Neuronal stem cell (in vitro differentiated cells): ENCODE measurements at regions not wholly inside any gene's neighbourhood (a gene's known extent, or its start where the extent isn't known, plus 50 kb on each side); places are given as distances from the start of the nearest gene placed in this dataset.

Experiments used
- DNase-seq: peaks from one replicate; pipeline ENCODE4 v3.0.0-alpha.2; 2013; ENCODE audit warnings: low spot score
- H2AFZ ChIP-seq: one replicate; pipeline ENCODE4 v1.6.1; 2013; ENCODE audit warnings: mild to moderate bottlenecking, low read length, inconsistent platforms
- H2AK5ac ChIP-seq: 2 replicates; pipeline ENCODE4 v1.6.1; 2013; ENCODE audit warnings: low read depth, mild to moderate bottlenecking, inconsistent platforms, low read length, moderate library complexity, mixed read lengths
- H2BK120ac ChIP-seq: 2 replicates; pipeline ENCODE4 v1.6.1; 2013; ENCODE audit warnings: low read depth, mild to moderate bottlenecking, inconsistent platforms, low read length, moderate library complexity, mixed read lengths
- H2BK12ac ChIP-seq: one replicate; pipeline ENCODE4 v1.6.1; 2013; ENCODE audit warnings: low read length, inconsistent platforms
- H2BK15ac ChIP-seq: 2 replicates; pipeline ENCODE4 v1.6.1; 2013; ENCODE audit warnings: mild to moderate bottlenecking, low read length, inconsistent platforms, mixed read lengths
- H2BK5ac ChIP-seq: one replicate; pipeline ENCODE4 v1.6.1; 2013; ENCODE audit warnings: inconsistent platforms, mild to moderate bottlenecking, low read length, moderate library complexity
- H3K14ac ChIP-seq: one replicate; pipeline ENCODE4 v1.6.1; 2013; ENCODE audit warnings: low read length, inconsistent platforms
- H3K18ac ChIP-seq: 2 replicates; pipeline ENCODE4 v1.6.1; 2013; ENCODE audit warnings: low read length, inconsistent platforms
- H3K23ac ChIP-seq: 2 replicates; pipeline ENCODE4 v1.6.1; 2013; ENCODE audit warnings: low read depth, mild to moderate bottlenecking, mixed read lengths, low read length, inconsistent platforms; ENCODE audit not compliant: poor library complexity
- H3K27ac ChIP-seq: replicated peaks from 3 replicates; pipeline ENCODE4 v1.5.1; 2013; ENCODE audit warnings: low read length, inconsistent platforms
- H3K27me3 ChIP-seq, 3 experiments: 2 replicates each; pipeline ENCODE4 v1.6.1; 2013; ENCODE audit warnings: low read length in 3 of 3, mild to moderate bottlenecking in 2 of 3, inconsistent platforms in 1 of 3, low read depth in 1 of 3, mixed read lengths in 1 of 3, moderate library complexity in 1 of 3; ENCODE audit not compliant: control insufficient read depth in 3 of 3, insufficient read depth in 3 of 3
- H3K36me3 ChIP-seq, 2 donors: replicated peaks in 1 of 2; 2 replicates each; pipeline ENCODE4 v1.6.1; 2013; ENCODE audit warnings: low read length in 2 of 2; ENCODE audit not compliant: control insufficient read depth in 2 of 2, insufficient read depth in 2 of 2
- H3K4ac ChIP-seq: 2 replicates; pipeline ENCODE4 v1.6.1; 2013; ENCODE audit warnings: inconsistent platforms, mild to moderate bottlenecking, low read length, moderate library complexity
- H3K4me1 ChIP-seq, 2 donors: 1 replicate in 1 of 2; 2 replicates in 1 of 2; pipeline ENCODE4 v1.6.1; 2013; ENCODE audit warnings: low read length in 2 of 2, low read depth in 1 of 2; ENCODE audit not compliant: control insufficient read depth in 2 of 2, insufficient read depth in 1 of 2
- H3K4me2 ChIP-seq: one replicate; pipeline ENCODE4 v1.6.1; 2013; ENCODE audit warnings: mild to moderate bottlenecking, low read length, inconsistent platforms; ENCODE audit not compliant: insufficient read depth, poor library complexity, severe bottlenecking
- H3K4me3 ChIP-seq, 2 donors: 2 replicates each; pipeline ENCODE4 v1.5.1; 2013; ENCODE audit warnings: low read length in 2 of 2, mild to moderate bottlenecking in 2 of 2, inconsistent platforms in 1 of 2, moderate library complexity in 1 of 2
- H3K79me1 ChIP-seq: one replicate; pipeline ENCODE4 v1.6.1; 2013; ENCODE audit warnings: low read depth, mild to moderate bottlenecking, inconsistent platforms, low read length, moderate library complexity
- H3K9ac ChIP-seq: one replicate; pipeline ENCODE4 v1.6.1; 2013; ENCODE audit warnings: mild to moderate bottlenecking, low read depth, low read length, inconsistent platforms; ENCODE audit not compliant: poor library complexity
- H3K9me3 ChIP-seq, 2 donors: replicated peaks in 1 of 2; 2 replicates each; pipeline versions ENCODE3 to v1.6.1; 2013; ENCODE audit warnings: low read length in 2 of 2, mild to moderate bottlenecking in 2 of 2, inconsistent platforms in 1 of 2, low read depth in 1 of 2, mixed read lengths in 1 of 2, moderate library complexity in 1 of 2; ENCODE audit not compliant: control insufficient read depth in 2 of 2, insufficient read depth in 1 of 2
- H4K8ac ChIP-seq: one replicate; pipeline ENCODE4 v1.6.1; 2013; ENCODE audit warnings: low read depth, mild to moderate bottlenecking, inconsistent platforms, low read length, moderate library complexity
- H4K91ac ChIP-seq: one replicate; pipeline ENCODE4 v1.6.1; 2013; ENCODE audit warnings: low read length, low read depth, mild to moderate bottlenecking, inconsistent platforms; ENCODE audit not compliant: poor library complexity
- WGBS, 2 donors: extraction: QIAGEN DNeasy Blood & Tissue Kit; methylation state at CpG; one replicate each; pipeline ENCODE4 v1.1.7; 2013; ENCODE audit warnings: missing lambda C conversion rate in 2 of 2, mixed read lengths in 1 of 2; ENCODE audit not compliant: insufficient read length in 2 of 2, insufficient replicate concordance in 1 of 2; ENCODE audit errors: extremely low coverage in 2 of 2; 5-methylcytosine and 5-hydroxymethylcytosine counted together

DNA sequence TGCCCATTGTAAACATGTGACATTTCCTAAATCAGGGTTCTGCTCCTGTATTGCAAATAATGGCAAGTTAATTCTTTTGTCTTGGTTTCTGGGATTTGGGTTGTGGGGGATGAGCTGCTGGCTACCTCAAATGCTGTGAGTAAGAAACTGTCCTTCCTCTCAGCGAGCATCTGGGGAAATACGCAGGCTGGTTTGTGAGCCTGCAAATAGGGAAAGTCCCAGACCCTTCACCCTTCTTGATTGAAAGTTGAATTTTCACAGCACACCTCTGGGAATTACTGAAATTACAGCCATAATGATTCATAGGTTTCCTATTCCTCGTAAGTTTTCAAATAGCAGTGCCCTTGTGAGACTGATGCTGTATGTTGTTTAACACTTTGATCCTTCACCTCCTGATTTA is 138.1 kb downstream of the TBXT start:
- H3K4me2 ChIP-seq: no peak overlapping the region
- H2BK5ac ChIP-seq: no peak overlapping the region
- no peak overlapping the region for H2BK120ac ChIP-seq
- no peak overlapping the region for H2AK5ac ChIP-seq
- H3K27me3 ChIP-seq: no peaks in the 10 kb centered on the region
- no peak overlapping the region for H3K18ac ChIP-seq
- no peaks in the 10 kb centered on the region for H3K4me1 ChIP-seq
- H3K27ac ChIP-seq: no peak overlapping the region
- no peak overlapping the region for H3K4ac ChIP-seq
- H2AFZ ChIP-seq: no peak overlapping the region
- no peaks in the 10 kb centered on the region for H3K36me3 ChIP-seq
- no peak overlapping the region for H3K4me3 ChIP-seq
- H3K9ac ChIP-seq: no peak overlapping the region
- H3K14ac ChIP-seq: no peak overlapping the region
- H3K23ac ChIP-seq: no peak overlapping the region
- WGBS, 2 donors: no CpG with 5 or more reads among the region's 3 CpGs
- no peak overlapping the region for H2BK15ac ChIP-seq
- H3K79me1 ChIP-seq: no peaks in the 10 kb centered on the region
- no peak overlapping the region for H4K8ac ChIP-seq
- no peak overlapping the region for H4K91ac ChIP-seq
- no peak for DNase-seq
- H2BK12ac ChIP-seq: no peak overlapping the region
- no peaks in the 10 kb centered on the region for H3K9me3 ChIP-seq

DNA sequence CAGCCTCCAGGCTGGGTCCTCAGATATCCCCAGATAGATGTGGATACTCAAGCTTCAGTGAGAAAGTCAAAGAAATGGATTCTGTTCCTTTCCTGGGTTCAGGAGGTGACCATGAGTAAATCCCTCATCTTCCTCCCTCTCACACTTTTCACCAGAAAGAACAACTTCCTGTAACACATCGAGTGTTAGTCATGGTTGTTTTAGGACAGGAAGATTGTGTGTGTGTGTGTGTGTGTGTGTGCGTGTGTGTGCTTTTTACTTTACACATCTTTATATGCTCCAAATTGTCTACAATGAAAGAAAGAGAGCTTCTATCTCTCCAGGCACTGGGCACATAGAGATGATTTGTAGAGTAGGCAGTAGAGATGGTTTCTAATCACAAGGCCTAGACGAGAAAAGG is 139.9 kb downstream of the TBXT start:
- no peaks in the 10 kb centered on the region for H3K4me1 ChIP-seq
- no CpG with 5 or more reads among the region's 3 CpGs for WGBS, 2 donors
- no peak overlapping the region for H2BK120ac ChIP-seq
- no peak overlapping the region for H3K4me3 ChIP-seq
- H3K4ac ChIP-seq: no peak overlapping the region
- no peak overlapping the region for H4K91ac ChIP-seq
- no peak for DNase-seq
- no peaks in the 10 kb centered on the region for H3K9me3 ChIP-seq
- no peak overlapping the region for H2BK15ac ChIP-seq
- H3K36me3 ChIP-seq: no peaks in the 10 kb centered on the region
- H2AFZ ChIP-seq: no peak overlapping the region
- H4K8ac ChIP-seq: no peak overlapping the region
- H3K14ac ChIP-seq: no peak overlapping the region
- H2BK5ac ChIP-seq: no peak overlapping the region
- H2BK12ac ChIP-seq: no peak overlapping the region
- H3K27ac ChIP-seq: no peak overlapping the region
- H3K27me3 ChIP-seq: no peaks in the 10 kb centered on the region
- H3K4me2 ChIP-seq: no peak overlapping the region
- no peak overlapping the region for H3K9ac ChIP-seq
- no peak overlapping the region for H2AK5ac ChIP-seq
- H3K79me1 ChIP-seq: no peaks in the 10 kb centered on the region
- no peak overlapping the region for H3K23ac ChIP-seq
- no peak overlapping the region for H3K18ac ChIP-seq

DNA sequence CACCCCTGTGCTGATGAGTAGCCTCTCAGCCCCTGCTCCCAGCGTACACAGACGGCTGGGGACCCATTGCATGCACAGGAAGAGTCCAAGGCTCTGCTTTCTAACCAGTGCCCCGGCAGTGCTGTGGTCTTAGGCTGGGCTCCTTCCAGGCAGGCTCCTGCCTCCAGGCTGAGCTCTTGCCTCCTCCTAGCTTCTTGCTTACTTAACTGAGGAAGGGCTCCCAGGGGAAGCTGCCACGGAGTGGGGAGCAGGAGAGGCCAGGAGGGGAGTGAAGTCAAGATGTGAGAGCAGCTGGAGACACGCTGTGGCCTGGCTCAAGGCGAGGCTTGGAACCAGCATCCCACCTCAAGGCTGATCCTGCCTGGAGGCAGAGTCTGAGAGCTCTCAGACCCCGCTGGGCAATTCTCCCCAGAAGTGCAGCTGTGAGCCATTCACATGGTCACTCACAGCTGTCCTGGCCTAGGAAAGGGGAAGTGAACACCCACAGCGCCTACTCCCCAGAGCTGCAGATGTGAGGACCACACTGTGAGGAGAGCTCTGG is 141.0 kb downstream of the TBXT start:
- WGBS, 2 donors: no CpG with 5 or more reads among the region's 8 CpGs
- Histone ChIP-seq H2BK5ac (peak overlapping the region; percentile 90), H2BK12ac (no peak overlapping the region), H3K4me3 (no peak overlapping the region), H3K9ac (no peak overlapping the region), H3K4me2 (no peak overlapping the region), H3K27me3 (no peaks in the 10 kb centered on the region), H2BK120ac (no peak overlapping the region), H2AK5ac (peak overlapping the region; percentile 75), H3K27ac (no peak overlapping the region), H3K9me3 (no peaks in the 10 kb centered on the region), H2BK15ac (no peak overlapping the region), H2AFZ (peak overlapping the region; percentile 43), H3K36me3 (no peaks in the 10 kb centered on the region), H3K23ac (no peak overlapping the region), H3K4me1 (no peaks in the 10 kb centered on the region), H3K79me1 (no peaks in the 10 kb centered on the region), H3K14ac (peak overlapping the region; percentile 47), H3K18ac (peak overlapping the region; percentile 44), H4K8ac (no peak overlapping the region), H3K4ac (no peak overlapping the region), H4K91ac (no peak overlapping the region)
- DNase-seq: no peak

DNA sequence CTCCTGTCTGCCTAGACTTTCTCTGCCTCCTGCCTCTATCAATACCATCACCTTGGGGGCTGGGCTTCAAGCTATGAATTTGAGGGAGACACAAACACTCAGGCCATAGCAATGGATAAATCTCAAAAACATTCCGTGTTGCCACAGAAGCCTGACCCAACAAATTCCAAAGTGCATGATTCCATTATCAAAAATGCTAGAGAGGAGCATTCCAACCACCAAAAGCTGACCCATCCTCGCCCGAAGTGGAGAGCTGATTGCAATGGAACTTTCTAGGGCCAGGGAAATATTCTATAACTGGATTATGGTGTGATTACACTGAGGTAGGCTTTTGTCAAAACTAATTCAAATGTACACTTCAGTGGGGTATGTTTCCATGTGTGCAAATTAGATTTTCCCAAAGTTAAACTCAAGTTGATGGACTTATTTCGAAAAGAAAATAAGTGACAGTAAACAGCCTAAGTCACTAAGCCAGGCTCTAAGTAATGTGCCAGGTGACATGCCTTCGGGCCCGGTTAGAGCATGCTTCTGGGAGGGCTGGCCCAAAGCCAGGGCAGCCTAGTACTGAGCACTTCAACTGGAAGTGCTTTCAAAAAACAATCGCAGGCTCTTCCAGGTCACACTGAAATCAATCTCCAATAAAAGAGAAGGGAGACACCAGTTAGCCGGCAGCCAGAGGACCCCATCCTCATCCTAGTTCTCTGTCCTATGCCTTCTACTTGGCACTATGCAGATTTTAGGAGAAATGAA is 142.3 kb downstream of the TBXT start:
- Histone ChIP-seq H3K9me3 (no peaks in the 10 kb centered on the region), H4K91ac (no peak overlapping the region), H3K27me3 (no peaks in the 10 kb centered on the region), H3K79me1 (no peaks in the 10 kb centered on the region), H2BK15ac (no peak overlapping the region), H2AK5ac (no peak overlapping the region), H4K8ac (no peak overlapping the region), H2BK12ac (no peak overlapping the region), H3K4me1 (no peaks in the 10 kb centered on the region), H3K18ac (no peak overlapping the region), H2BK120ac (no peak overlapping the region), H3K4ac (no peak overlapping the region), H3K4me3 (no peak overlapping the region), H3K36me3 (no peaks in the 10 kb centered on the region), H3K4me2 (no peak overlapping the region), H2AFZ (no peak overlapping the region), H3K14ac (no peak overlapping the region), H2BK5ac (no peak overlapping the region), H3K9ac (no peak overlapping the region), H3K23ac (no peak overlapping the region), H3K27ac (no peak overlapping the region)
- DNase-seq: no peak
- no CpG with 5 or more reads among the region's 8 CpGs for WGBS, 2 donors
